ENCODE measurements at regions not wholly inside any gene's neighbourhood (a gene's known extent, or its start where the extent isn't known, plus 50 kb on each side); places are given as distances from the start of the nearest gene placed in this dataset.

DNA sequence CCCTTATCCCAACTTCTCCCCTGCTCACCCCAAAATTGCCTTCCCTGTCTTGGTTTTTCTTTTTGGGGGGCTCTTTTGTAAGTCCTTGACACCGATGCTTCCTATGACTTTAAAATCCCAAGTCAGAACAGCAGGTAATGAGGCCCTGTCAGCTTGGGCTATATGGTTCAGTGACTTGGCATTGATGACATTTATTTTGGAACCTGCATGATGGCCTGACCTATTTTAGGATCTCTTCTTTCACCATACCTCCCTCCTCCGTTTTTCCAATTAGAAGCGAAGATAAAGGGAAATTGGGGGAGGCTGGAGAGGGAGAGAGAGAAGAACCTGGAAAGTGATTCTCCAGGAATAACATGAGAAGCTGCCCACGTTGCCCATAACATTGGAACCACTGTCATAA lies 424.9 kb upstream of the AUTS2 start:
- TF ChIP-seq, protein P1, sequence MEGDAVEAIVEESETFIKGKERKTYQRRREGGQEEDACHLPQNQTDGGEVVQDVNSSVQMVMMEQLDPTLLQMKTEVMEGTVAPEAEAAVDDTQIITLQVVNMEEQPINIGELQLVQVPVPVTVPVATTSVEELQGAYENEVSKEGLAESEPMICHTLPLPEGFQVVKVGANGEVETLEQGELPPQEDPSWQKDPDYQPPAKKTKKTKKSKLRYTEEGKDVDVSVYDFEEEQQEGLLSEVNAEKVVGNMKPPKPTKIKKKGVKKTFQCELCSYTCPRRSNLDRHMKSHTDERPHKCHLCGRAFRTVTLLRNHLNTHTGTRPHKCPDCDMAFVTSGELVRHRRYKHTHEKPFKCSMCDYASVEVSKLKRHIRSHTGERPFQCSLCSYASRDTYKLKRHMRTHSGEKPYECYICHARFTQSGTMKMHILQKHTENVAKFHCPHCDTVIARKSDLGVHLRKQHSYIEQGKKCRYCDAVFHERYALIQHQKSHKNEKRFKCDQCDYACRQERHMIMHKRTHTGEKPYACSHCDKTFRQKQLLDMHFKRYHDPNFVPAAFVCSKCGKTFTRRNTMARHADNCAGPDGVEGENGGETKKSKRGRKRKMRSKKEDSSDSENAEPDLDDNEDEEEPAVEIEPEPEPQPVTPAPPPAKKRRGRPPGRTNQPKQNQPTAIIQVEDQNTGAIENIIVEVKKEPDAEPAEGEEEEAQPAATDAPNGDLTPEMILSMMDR (conservative IDR thresholded peaks at IDR 0.05; ENCODE audit: low read depth, low read length): no peak
- TF ChIP-seq EZH2 (IDR thresholded peaks at IDR 0.05; ENCODE audit: borderline replicate concordance, low read depth, low read length, poor library complexity, severe bottlenecking): no peak

Data from A673 (cell line).